CD14-positive monocyte (primary cell): ENCODE measurements at regions not wholly inside any gene's neighbourhood (a gene's known extent, or its start where the extent isn't known, plus 50 kb on each side); places are given as distances from the start of the nearest gene placed in this dataset.

ENCODE experiments used
- DNase-seq, 3 donors: peaks; one replicate each; pipeline ENCODE4 v3.0.0-alpha.2; 2011 to 2022
- H2AFZ ChIP-seq: 2 replicates; pipeline ENCODE4 v1.6.0; 2012; ENCODE audit warnings: mild to moderate bottlenecking, low read depth, low read length, inconsistent platforms; ENCODE audit not compliant: insufficient read depth, poor library complexity, severe bottlenecking
- H3K27ac ChIP-seq, 2 donors: 1 replicate in 1 of 2; 2 replicates in 1 of 2; pipeline ENCODE4 v1.5.1; 2012 to 2013; ENCODE audit warnings: low read length in 2 of 2, control low read depth in 1 of 2, inconsistent platforms in 1 of 2, low read depth in 1 of 2, mild to moderate bottlenecking in 1 of 2
- H3K27me3 ChIP-seq, 2 donors: one replicate each; pipeline versions ENCODE4 v1.6.0 to v1.6.1; 2011 to 2013; ENCODE audit warnings: low read length in 2 of 2; ENCODE audit not compliant: control insufficient read depth in 2 of 2, insufficient read depth in 2 of 2
- H3K36me3 ChIP-seq, 2 donors: replicated peaks in 1 of 2; 1 replicate in 1 of 2; 2 replicates in 1 of 2; pipeline versions ENCODE4 v1.5.1 to v1.6.1; 2012 to 2013; ENCODE audit warnings: low read length in 2 of 2, control low read depth in 1 of 2, inconsistent platforms in 1 of 2, mild to moderate bottlenecking in 1 of 2; ENCODE audit not compliant: insufficient read depth in 2 of 2, control insufficient read depth in 1 of 2
- H3K4me1 ChIP-seq, 2 donors: 1 replicate in 1 of 2; 2 replicates in 1 of 2; pipeline versions ENCODE4 v1.5.1 to v1.6.1; 2012 to 2013; ENCODE audit warnings: low read length in 2 of 2, control low read depth in 1 of 2, inconsistent platforms in 1 of 2, mild to moderate bottlenecking in 1 of 2, moderate library complexity in 1 of 2; ENCODE audit not compliant: insufficient read depth in 2 of 2, control insufficient read depth in 1 of 2
- H3K4me2 ChIP-seq: replicated peaks from 2 replicates; pipeline ENCODE3; 2012; ENCODE audit warnings: low read length, moderate library complexity, mild to moderate bottlenecking; ENCODE audit not compliant: poor library complexity, severe bottlenecking; ENCODE audit errors: extremely low read depth
- H3K4me3 ChIP-seq, 3 experiments: fragments of 200-600 bp in 1 of 3; sonication (generic) in 1 of 3; replicated peaks in 1 of 3; 1 replicate in 2 of 3; 2 replicates in 1 of 3; pipeline ENCODE4 v1.5.1; 2011 to 2013; ENCODE audit warnings: low read length in 3 of 3, mild to moderate bottlenecking in 3 of 3, control low read depth in 2 of 3, low read depth in 2 of 3, inconsistent platforms in 1 of 3, moderate library complexity in 1 of 3
- H3K79me2 ChIP-seq: 2 replicates; pipeline ENCODE4 v1.6.0; 2012; ENCODE audit warnings: mild to moderate bottlenecking, control low read depth, inconsistent platforms, low read length, moderate library complexity; ENCODE audit not compliant: insufficient read depth
- H3K9ac ChIP-seq: 2 replicates; pipeline ENCODE4 v1.6.0; 2017; ENCODE audit warnings: low read length, mild to moderate bottlenecking; ENCODE audit not compliant: insufficient read depth, poor library complexity, severe bottlenecking
- H3K9me3 ChIP-seq, 2 donors: replicated peaks in 1 of 2; 1 replicate in 1 of 2; 2 replicates in 1 of 2; pipeline versions ENCODE4 v1.5.1 to v1.6.1; 2012 to 2013; ENCODE audit warnings: low read length in 2 of 2, control low read depth in 1 of 2; ENCODE audit not compliant: control insufficient read depth in 1 of 2, insufficient read depth in 1 of 2
- H4K20me1 ChIP-seq: 2 replicates; pipeline ENCODE4 v1.6.0; 2012; ENCODE audit warnings: mild to moderate bottlenecking, low read length, control low read depth, moderate library complexity; ENCODE audit not compliant: insufficient read depth
- H3K27ac Mint-ChIP-seq, 7 donors: one replicate each; pipeline ENCODE4 v1.8.0; 2020; ENCODE audit warnings: mild to moderate bottlenecking in 7 of 7, mixed read lengths in 7 of 7, moderate library complexity in 6 of 7, inconsistent platforms in 2 of 7
- H3K27me3 Mint-ChIP-seq, 3 donors: one replicate each; pipeline ENCODE4 v1.8.0; 2021 to 2022; ENCODE audit warnings: low read depth in 3 of 3, mild to moderate bottlenecking in 3 of 3, mixed read lengths in 3 of 3, moderate library complexity in 3 of 3, inconsistent platforms in 1 of 3
- H3K36me3 Mint-ChIP-seq, 2 donors: one replicate each; pipeline ENCODE4 v1.8.0; 2020; ENCODE audit warnings: mixed read lengths in 2 of 2, inconsistent platforms in 1 of 2, mild to moderate bottlenecking in 1 of 2
- H3K4me1 Mint-ChIP-seq: one replicate; pipeline ENCODE4 v1.8.0; 2020; ENCODE audit warnings: mild to moderate bottlenecking, mixed read lengths
- H3K4me3 Mint-ChIP-seq, 2 donors: one replicate each; pipeline ENCODE4 v1.8.0; 2020; ENCODE audit warnings: mild to moderate bottlenecking in 2 of 2, mixed read lengths in 2 of 2, moderate library complexity in 1 of 2
- H3K9me3 Mint-ChIP-seq, 7 donors: one replicate each; pipeline ENCODE4 v1.8.0; 2020 to 2022; ENCODE audit warnings: mixed read lengths in 7 of 7, mild to moderate bottlenecking in 6 of 7, moderate library complexity in 6 of 7, inconsistent platforms in 2 of 7
- WGBS: methylation state at CpG from one replicate; pipeline ENCODE4 v1.1.5; 2013; ENCODE audit warnings: missing lambda C conversion rate; ENCODE audit not compliant: insufficient coverage; 5-methylcytosine and 5-hydroxymethylcytosine counted together
- intact Hi-C, 2 donors: fragments of 100-400 bp; cut with micrococcal nuclease; formaldehyde crosslinking; loops; one replicate each; pipeline versions ENCODE4 v1.15.0 to v1.15.1; 2023
- TF ChIP-seq, protein P1 (sequence below): fragments of 200-600 bp; IDR thresholded peaks from one replicate; pipeline ENCODE4 v1.8.0; 2022; ENCODE audit warnings: antibody characterized with exemption, mild to moderate bottlenecking

DNA sequence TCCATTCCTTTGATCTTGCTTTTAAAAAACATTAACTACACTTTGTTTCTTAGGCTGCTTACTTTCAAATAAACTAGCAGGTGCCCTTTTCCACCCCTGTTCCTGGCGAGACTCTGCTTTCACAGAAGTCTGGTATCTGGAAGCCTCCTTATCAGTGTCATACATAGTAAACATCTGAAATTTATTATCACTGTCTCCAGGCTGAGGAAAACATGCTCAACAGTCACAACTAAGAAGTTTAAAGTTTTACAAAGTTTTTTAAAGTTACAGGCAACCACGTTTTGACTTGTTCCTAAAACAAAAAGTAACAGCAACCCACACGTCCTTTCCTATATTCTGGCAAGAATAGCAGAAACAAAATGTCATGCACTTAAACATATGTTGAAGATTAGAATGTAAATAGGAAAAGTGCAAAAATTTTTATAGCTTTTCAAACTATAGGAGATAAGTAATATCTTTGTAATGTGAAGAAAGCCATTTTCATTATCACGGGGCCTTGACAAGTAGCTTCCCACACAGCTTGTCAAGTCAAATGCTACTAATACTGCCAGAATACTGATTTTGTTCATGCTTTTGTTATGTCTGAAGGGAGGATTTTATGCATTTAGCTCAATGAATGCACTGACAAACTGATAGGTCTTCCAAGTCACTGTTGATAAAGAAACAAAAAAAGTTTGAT, 275.2 kb upstream of the KCNMB2 start:
- intact Hi-C loops: no loop called here
- TF ChIP-seq, protein P1, sequence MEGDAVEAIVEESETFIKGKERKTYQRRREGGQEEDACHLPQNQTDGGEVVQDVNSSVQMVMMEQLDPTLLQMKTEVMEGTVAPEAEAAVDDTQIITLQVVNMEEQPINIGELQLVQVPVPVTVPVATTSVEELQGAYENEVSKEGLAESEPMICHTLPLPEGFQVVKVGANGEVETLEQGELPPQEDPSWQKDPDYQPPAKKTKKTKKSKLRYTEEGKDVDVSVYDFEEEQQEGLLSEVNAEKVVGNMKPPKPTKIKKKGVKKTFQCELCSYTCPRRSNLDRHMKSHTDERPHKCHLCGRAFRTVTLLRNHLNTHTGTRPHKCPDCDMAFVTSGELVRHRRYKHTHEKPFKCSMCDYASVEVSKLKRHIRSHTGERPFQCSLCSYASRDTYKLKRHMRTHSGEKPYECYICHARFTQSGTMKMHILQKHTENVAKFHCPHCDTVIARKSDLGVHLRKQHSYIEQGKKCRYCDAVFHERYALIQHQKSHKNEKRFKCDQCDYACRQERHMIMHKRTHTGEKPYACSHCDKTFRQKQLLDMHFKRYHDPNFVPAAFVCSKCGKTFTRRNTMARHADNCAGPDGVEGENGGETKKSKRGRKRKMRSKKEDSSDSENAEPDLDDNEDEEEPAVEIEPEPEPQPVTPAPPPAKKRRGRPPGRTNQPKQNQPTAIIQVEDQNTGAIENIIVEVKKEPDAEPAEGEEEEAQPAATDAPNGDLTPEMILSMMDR: no peak
- no peaks in the 10 kb centered on the region for H4K20me1 ChIP-seq
- no peaks in the 10 kb centered on the region for H3K79me2 ChIP-seq
- no peaks in the 10 kb centered on the region for H3K9me3 ChIP-seq
- H3K27me3 ChIP-seq: no peaks in the 10 kb centered on the region
- no peak for DNase-seq
- H3K4me3 ChIP-seq: no peak overlapping the region
- peak overlapping the region; percentile 37 for H3K4me2 ChIP-seq
- H3K27me3 Mint-ChIP-seq: no peaks in the 10 kb centered on the region
- no peak overlapping the region for H3K9ac ChIP-seq
- H3K4me1 ChIP-seq: peaks cover 2 to 7% of the 10 kb centered on the region in 2 donors
- no peaks in the 10 kb centered on the region for H3K36me3 Mint-ChIP-seq
- H3K36me3 ChIP-seq: no peaks in the 10 kb centered on the region
- H3K27ac ChIP-seq: no peak overlapping the region
- H3K9me3 Mint-ChIP-seq: no peaks in the 10 kb centered on the region
- H3K27ac Mint-ChIP-seq: peak overlapping the region in 2 of 7 donors; percentile 33 to 52
- 57% methylated on average over 1 of the region's 4 CpGs for WGBS
- peak overlapping the region; percentile 7 for H2AFZ ChIP-seq
- H3K4me3 Mint-ChIP-seq: peak overlapping the region in 1 of 2 donors; percentile 16
- H3K4me1 Mint-ChIP-seq: peaks cover 24% of the 10 kb centered on the region

GRCh38 chr3:178263236-178263916, 272.9 kb upstream of the KCNMB2 start:
- Histone ChIP-seq H3K27me3 (no peaks in the 10 kb centered on the region), H3K9me3 (no peaks in the 10 kb centered on the region), H3K4me3 (no peak overlapping the region), H3K36me3 (no peaks in the 10 kb centered on the region), H3K9ac (no peak overlapping the region), H2AFZ (no peak overlapping the region), H3K27ac (no peak overlapping the region), H3K79me2 (no peaks in the 10 kb centered on the region), H3K4me2 (no peak overlapping the region), H3K4me1 (peaks cover 2 to 7% of the 10 kb centered on the region in 2 donors), H4K20me1 (no peaks in the 10 kb centered on the region)
- no peak overlapping the region for H3K27ac Mint-ChIP-seq
- peak; percentile 1 to 10 (median 8) for DNase-seq
- no peaks in the 10 kb centered on the region for H3K36me3 Mint-ChIP-seq
- no peaks in the 10 kb centered on the region for H3K27me3 Mint-ChIP-seq
- intact Hi-C loops: no loop called here
- no peak overlapping the region for H3K4me3 Mint-ChIP-seq
- no CpG with 5 or more reads among the region's 2 CpGs for WGBS
- H3K9me3 Mint-ChIP-seq: peaks cover 0 to 2% (median 0%) of the 10 kb centered on the region in 7 donors
- H3K4me1 Mint-ChIP-seq: peaks cover 24% of the 10 kb centered on the region
- TF ChIP-seq, protein P1: no peak
